Heart left ventricle (tissue), 16 donors: ENCODE measurements at regions not wholly inside any gene's neighbourhood (a gene's known extent, or its start where the extent isn't known, plus 50 kb on each side); places are given as distances from the start of the nearest gene placed in this dataset.
"Not testable (repeated sequence)": the region's sequence is repeated elsewhere in the genome, so short reads cannot be mapped to it uniquely, and the experiment has no call there.

Experiments
- ATAC-seq, 4 donors: fragments of 200-7000 bp; cut with Tn5 transposase; one replicate each; pipeline ENCODE4 v1.9.1; 2020 to 2022; ENCODE audit warnings: moderate library complexity in 4 of 4, mild to moderate bottlenecking in 3 of 4, moderate number of reproducible peaks in 1 of 4
- DNase-seq, 5 donors: peaks; one replicate each; pipeline ENCODE4 v3.0.0-alpha.2; 2020
- H3K27ac ChIP-seq, 12 donors: fragments of 200-600 bp; sonication (generic) in 4 of 12; one replicate each; pipeline versions ENCODE4 v1.5.0 to v1.8.0; 2016 to 2022; ENCODE audit warnings: mild to moderate bottlenecking in 2 of 12
- H3K27me3 ChIP-seq, 9 donors: fragments of 200-600 bp; sonication (generic) in 2 of 9; one replicate each; pipeline versions ENCODE4 v1.5.1 to v1.8.0; 2016 to 2022; ENCODE audit warnings: mild to moderate bottlenecking in 3 of 9
- H3K36me3 ChIP-seq, 9 donors: fragments of 200-600 bp; sonication (generic) in 2 of 9; one replicate each; pipeline versions ENCODE4 v1.5.0 to v1.8.0; 2018 to 2022; ENCODE audit warnings: mild to moderate bottlenecking in 2 of 9
- H3K4me1 ChIP-seq, 12 donors: fragments of 200-600 bp; sonication (generic) in 4 of 12; one replicate each; pipeline versions ENCODE4 v1.5.0 to v1.8.0; 2016 to 2022; ENCODE audit warnings: mild to moderate bottlenecking in 3 of 12
- H3K4me3 ChIP-seq, 12 donors: fragments of 200-600 bp; sonication (generic) in 4 of 12; one replicate each; pipeline versions ENCODE4 v1.5.0 to v1.8.0; 2017 to 2022; ENCODE audit warnings: mild to moderate bottlenecking in 9 of 12, moderate library complexity in 4 of 12
- H3K9me3 ChIP-seq, 12 donors: fragments of 200-600 bp; sonication (generic) in 4 of 12; one replicate each; pipeline versions ENCODE4 v1.5.0 to v1.8.0; 2016 to 2022; ENCODE audit warnings: mild to moderate bottlenecking in 1 of 12
- CTCF ChIP-seq, 12 donors: fragments of 200-600 bp; sonication (generic) in 4 of 12; IDR thresholded peaks; one replicate each; pipeline versions ENCODE4 v1.5.0 to v1.8.0; 2018 to 2022; ENCODE audit warnings: antibody characterized with exemption in 12 of 12, mild to moderate bottlenecking in 5 of 12
- POLR2A ChIP-seq, 2 donors: fragments of 450-650 bp; IDR thresholded peaks; one replicate each; pipeline ENCODE4 v1.6.1; 2017; ENCODE audit warnings: antibody characterized with exemption in 2 of 2, mild to moderate bottlenecking in 2 of 2, moderate library complexity in 2 of 2
- WGBS, 4 donors: extraction: QIAGEN DNeasy Blood & Tissue Kit in 2 of 4; methylation state at CpG; one replicate each; pipeline versions ENCODE4 v1.1.5 to v1.1.7; 2013 to 2018; 5-methylcytosine and 5-hydroxymethylcytosine counted together
- intact Hi-C, 10 donors: fragments of 100-400 bp; cut with DNase I; formaldehyde crosslinking; loops; one replicate each; pipeline versions ENCODE4 v1.11.1 to v1.14.2; 2022
- donor health status: ischemic (EF 13 %, LVEDD 7.1; RV severe dilation, severe dysfunction).
- donor health status: healthy with polysubstance abuse.
- donor health status: DM: no; HTN: yes; CAD: no.
- donor health status: DM: no; HTN: no; CAD: no.
- donor health status: ischemic (EF 25% LVEDD 6.9; RV normal size, moderate dysfunction).
- donor health status: ischemic (EF 25% LVEDD 5.7; RV mildly dilated, moderate dysfunction).
- donor health status: healthy.
- donor health status: DM: yes; HTN: yes; CAD: no.
- donor health status: ischemic (EF 35%, LVEDD 5.7; RV mildly dilated, moderate dysfunction).
- donor health status: nonischemic (EF 11% LVEDD 7.7; RV severe dilation, severe dysfunction).
- donor health status: DM: yes; HTN: yes; CAD: no.
- donor health status: PGD.
- donor health status: ischemic (EF 29% LVEDD 5.4; RV normal size, mild dysfunction).
- donor health status: nonischemic (EF 23%, LVEDD 6.1; RV moderate dilation, normal function).

GRCh38 chr20:52427960-52428359 lies 236.4 kb upstream of the ZFP64 start:
- DNase-seq (no peak), ATAC-seq (no peak)
- H3K36me3 ChIP-seq = no peaks in the 10 kb centered on the region
- H3K27ac ChIP-seq = no peak overlapping the region
- TF ChIP-seq CTCF (IDR thresholded peaks at IDR 0.05) = no peak
- TF ChIP-seq POLR2A (IDR thresholded peaks at IDR 0.05) = no peak
- H3K27me3 ChIP-seq = no peaks in the 10 kb centered on the region
- H3K4me1 ChIP-seq = no peaks in the 10 kb centered on the region
- no peak overlapping the region for H3K4me3 ChIP-seq
- 86 to 96% (median 95%) methylated on average over 2 of the region's 2 CpGs for WGBS, 4 donors
- H3K9me3 ChIP-seq = peaks cover 0 to 8% (median 0%) of the 10 kb centered on the region in 12 donors
- intact Hi-C loops = no loop called here

DNA sequence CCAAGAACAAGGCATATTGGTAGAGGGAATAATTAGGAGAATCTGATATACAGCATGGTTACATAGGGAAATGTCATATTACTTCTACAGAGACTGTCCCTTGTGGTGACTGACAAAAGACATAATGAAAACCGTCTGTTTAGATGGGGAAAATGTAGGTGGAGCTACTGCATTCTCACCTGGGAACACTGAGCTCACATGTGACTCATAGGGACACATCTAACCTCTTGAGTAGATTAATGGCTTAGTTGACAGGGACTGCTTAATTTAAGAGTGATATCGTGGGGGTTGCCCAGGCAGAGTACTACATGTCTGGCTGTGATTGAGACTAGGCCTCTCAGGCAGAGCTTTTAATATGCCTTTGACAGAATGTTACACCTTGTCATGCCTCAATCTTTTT lies 235.3 kb upstream of the ZFP64 start:
- WGBS, 4 donors = 52 to 68% (median 60%) methylated on average over 2 of the region's 2 CpGs

GRCh38 chr20:52425701-52426100 lies 234.1 kb upstream of the ZFP64 start:
- H3K9me3 ChIP-seq = peaks cover 0 to 8% (median 0%) of the 10 kb centered on the region in 12 donors
- ATAC-seq (no peak), DNase-seq (no peak)
- no peaks in the 10 kb centered on the region for H3K27me3 ChIP-seq
- H3K4me1 ChIP-seq = no peaks in the 10 kb centered on the region
- TF ChIP-seq POLR2A (IDR thresholded peaks at IDR 0.05) = no peak
- no peak for TF ChIP-seq CTCF (IDR thresholded peaks at IDR 0.05)
- no peak overlapping the region for H3K27ac ChIP-seq
- intact Hi-C loops = no loop called here
- no peaks in the 10 kb centered on the region for H3K36me3 ChIP-seq
- no peak overlapping the region for H3K4me3 ChIP-seq
- 66 to 85% (median 75%) methylated on average over 5 of the region's 5 CpGs for whole genome bisulfite sequencing, 4 donors

More for the DNA sequence above, 235.3 kb upstream of the ZFP64 start:
- TF ChIP-seq POLR2A (IDR thresholded peaks at IDR 0.05) (no peak), CTCF (IDR thresholded peaks at IDR 0.05) (no peak)
- Histone ChIP-seq H3K27ac (no peak overlapping the region), H3K4me1 (no peaks in the 10 kb centered on the region), H3K9me3 (peaks cover 0 to 8% (median 0%) of the 10 kb centered on the region in 12 donors), H3K27me3 (no peaks in the 10 kb centered on the region), H3K4me3 (no peak overlapping the region), H3K36me3 (no peaks in the 10 kb centered on the region)
- ATAC-seq (no peak), DNase-seq (no peak)
- intact Hi-C loops = no loop called here

DNA sequence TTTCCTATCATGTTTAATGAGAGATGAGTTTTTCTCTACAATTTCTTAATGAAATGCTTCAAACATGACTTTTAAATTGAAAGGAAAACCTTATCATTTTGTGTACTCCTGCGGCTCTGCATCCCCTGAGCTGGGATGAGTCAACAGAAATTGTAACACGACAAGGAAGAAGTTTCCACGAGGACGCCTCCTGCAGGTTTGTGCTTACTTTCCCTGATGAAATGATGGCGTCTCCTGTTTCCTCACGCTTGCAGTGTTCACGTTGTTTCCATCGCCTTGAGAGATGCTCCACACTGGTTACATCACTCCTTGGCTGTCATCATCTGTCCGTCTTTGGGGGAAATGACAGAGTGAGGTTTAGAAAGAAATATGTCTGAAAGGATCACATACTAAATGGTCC lies 233.7 kb upstream of the ZFP64 start:
- DNase-seq (no peak), ATAC-seq (no peak)
- whole genome bisulfite sequencing, 4 donors = 39 to 47% (median 43%) methylated on average over 9 of the region's 9 CpGs
- no peak overlapping the region for H3K4me3 ChIP-seq
- no peak for TF ChIP-seq CTCF (IDR thresholded peaks at IDR 0.05)
- no peak for TF ChIP-seq POLR2A (IDR thresholded peaks at IDR 0.05)
- H3K4me1 ChIP-seq = no peaks in the 10 kb centered on the region
- intact Hi-C loops = no loop called here
- no peak overlapping the region for H3K27ac ChIP-seq
- H3K9me3 ChIP-seq = peaks cover 0 to 8% (median 0%) of the 10 kb centered on the region in 12 donors
- H3K27me3 ChIP-seq = no peaks in the 10 kb centered on the region
- H3K36me3 ChIP-seq = no peaks in the 10 kb centered on the region

DNA sequence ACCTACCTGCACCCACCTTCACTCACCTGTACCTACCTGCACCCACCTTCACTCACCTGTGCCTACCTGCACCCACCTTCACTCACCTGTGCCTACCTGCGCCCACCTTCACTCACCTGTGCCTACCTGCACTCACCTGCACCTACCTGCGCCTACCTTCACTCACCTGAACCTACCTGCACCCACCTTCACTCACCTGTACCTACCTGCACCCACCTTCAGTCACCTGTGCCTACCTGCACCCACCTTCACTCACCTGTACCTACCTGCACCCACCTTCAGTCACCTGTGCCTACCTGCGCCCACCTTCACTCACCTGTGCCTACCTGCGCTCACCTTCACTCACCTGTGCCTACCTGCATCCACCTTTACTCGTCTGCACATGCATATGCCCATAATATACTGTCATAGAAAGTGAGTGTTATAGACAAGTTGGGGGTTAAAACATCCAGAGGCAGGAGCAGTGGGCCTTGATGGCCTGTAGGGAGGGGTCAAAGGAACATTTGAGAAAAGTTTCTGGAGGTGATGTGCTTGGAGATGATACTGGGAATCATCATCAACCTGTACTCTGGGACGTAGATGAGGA lies 232.9 kb upstream of the ZFP64 start:
- H3K4me3 ChIP-seq, intact Hi-C loops, ATAC-seq: not testable (repeated sequence)

DNA sequence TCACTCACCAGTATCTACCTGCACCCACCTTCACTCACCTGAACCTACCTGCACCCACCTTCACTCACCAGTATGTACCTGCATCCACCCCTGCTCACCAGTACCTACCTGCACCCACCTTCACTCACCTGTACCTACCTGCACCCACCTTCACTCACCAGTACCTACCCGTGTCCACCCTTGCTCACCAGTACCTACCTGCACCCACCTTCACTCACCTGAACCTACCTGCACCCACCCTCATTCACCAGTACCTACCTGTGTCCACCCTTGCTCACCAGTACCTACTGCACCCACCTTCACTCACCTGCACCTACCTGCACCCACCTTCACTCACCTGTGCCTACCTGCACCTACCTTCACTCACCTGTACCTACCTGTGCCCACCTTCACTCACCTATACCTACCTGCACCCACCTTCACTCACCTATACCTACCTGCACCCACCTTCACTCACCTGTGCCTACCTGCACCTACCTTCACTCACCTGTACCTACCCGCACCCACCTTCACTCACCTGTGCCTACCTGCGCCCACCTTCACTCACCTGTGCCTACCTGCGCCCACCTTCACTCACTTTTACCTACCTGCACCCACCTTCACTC lies 232.1 kb upstream of the ZFP64 start:
- H3K27ac ChIP-seq, H3K27me3 ChIP-seq, H3K4me1 ChIP-seq, intact Hi-C loops, H3K36me3 ChIP-seq, DNase-seq, H3K4me3 ChIP-seq, ATAC-seq: not testable (repeated sequence)
- peaks cover 0 to 15% (median 4%) of the 10 kb centered on the region in 12 donors for H3K9me3 ChIP-seq
- WGBS, 4 donors = 65 to 86% (median 78%) methylated on average over 4 of the region's 4 CpGs

More for the DNA sequence above, 232.9 kb upstream of the ZFP64 start:
- peaks cover 0 to 14% (median 2%) of the 10 kb centered on the region in 12 donors for H3K9me3 ChIP-seq
- H3K4me1 ChIP-seq, H3K36me3 ChIP-seq, H3K27me3 ChIP-seq, H3K27ac ChIP-seq, DNase-seq: not testable (repeated sequence)
- 80 to 90% (median 85%) methylated on average over 6 of the region's 6 CpGs for WGBS, 4 donors
